GM13976 (cell line): ENCODE measurements at regions not wholly inside any gene's neighbourhood (a gene's known extent, or its start where the extent isn't known, plus 50 kb on each side); places are given as distances from the start of the nearest gene placed in this dataset.

Experiments
- DNase-seq: peaks from one replicate; pipeline ENCODE4 v3.0.0; 2012; ENCODE audit warnings: low spot score
- in situ Hi-C: fragments of 300-500 bp; cut with MboI; formaldehyde crosslinking; loops from one replicate; pipeline ENCODE4 v1.12.0; 2022; ENCODE audit warnings: low sequenced_read_pairs, mixed read lengths, inconsistent platforms; ENCODE audit not compliant: unreplicated experiment
- TF ChIP-seq, protein P1 (sequence below): IDR thresholded peaks from 2 replicates; pipeline ENCODE4 v1.5.1; 2012; ENCODE audit warnings: borderline replicate concordance, mild to moderate bottlenecking; ENCODE audit not compliant: insufficient read depth; ENCODE audit errors: extremely low read depth, missing control alignments, control extremely low read depth

DNA sequence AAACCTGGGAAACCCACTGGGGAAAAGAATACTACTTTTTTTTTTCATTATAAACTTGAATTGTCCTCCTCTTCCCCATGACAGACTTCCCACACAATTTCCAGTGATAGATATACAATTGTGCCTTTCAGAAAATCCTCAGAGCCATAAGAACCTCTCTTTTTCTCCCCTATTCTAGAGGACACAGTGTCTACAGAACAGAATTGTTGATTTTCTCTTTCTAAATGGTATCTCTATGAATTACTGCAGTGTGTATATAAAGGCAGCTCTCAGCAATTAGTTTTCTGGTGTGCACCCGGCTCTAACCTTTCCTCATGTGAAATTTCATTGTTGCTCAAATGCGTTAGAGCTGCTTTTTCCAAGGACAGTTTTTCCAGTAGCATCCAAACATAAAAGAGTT lies 430.1 kb downstream of the TUSC7 start:
- in situ Hi-C loops, result no loop called here
- DNase-seq, result no peak
- TF ChIP-seq, protein P1, sequence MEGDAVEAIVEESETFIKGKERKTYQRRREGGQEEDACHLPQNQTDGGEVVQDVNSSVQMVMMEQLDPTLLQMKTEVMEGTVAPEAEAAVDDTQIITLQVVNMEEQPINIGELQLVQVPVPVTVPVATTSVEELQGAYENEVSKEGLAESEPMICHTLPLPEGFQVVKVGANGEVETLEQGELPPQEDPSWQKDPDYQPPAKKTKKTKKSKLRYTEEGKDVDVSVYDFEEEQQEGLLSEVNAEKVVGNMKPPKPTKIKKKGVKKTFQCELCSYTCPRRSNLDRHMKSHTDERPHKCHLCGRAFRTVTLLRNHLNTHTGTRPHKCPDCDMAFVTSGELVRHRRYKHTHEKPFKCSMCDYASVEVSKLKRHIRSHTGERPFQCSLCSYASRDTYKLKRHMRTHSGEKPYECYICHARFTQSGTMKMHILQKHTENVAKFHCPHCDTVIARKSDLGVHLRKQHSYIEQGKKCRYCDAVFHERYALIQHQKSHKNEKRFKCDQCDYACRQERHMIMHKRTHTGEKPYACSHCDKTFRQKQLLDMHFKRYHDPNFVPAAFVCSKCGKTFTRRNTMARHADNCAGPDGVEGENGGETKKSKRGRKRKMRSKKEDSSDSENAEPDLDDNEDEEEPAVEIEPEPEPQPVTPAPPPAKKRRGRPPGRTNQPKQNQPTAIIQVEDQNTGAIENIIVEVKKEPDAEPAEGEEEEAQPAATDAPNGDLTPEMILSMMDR, result no peak

DNA sequence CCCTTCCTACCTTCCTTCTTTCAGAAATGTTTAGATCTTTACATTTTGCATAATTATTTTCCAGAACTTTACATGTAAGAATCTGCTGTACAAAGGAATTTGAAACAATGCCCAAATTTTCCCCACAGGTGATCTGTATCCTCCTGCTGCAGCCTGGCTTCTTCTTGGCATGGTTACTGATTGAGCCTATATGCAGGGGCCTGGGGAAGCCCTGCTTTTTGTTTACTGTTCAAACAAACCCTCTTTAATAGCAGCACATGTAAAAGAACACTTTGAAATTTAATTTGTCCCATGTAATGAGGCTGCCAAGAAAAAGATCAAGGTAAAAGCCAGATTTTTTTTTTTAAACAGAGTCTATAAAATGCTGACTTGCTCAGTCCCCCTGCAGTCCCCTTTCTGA lies 432.2 kb downstream of the TUSC7 start:
- DNase-seq, result no peak
- in situ Hi-C loops, result no loop called here
- TF ChIP-seq, protein P1, result no peak

DNA sequence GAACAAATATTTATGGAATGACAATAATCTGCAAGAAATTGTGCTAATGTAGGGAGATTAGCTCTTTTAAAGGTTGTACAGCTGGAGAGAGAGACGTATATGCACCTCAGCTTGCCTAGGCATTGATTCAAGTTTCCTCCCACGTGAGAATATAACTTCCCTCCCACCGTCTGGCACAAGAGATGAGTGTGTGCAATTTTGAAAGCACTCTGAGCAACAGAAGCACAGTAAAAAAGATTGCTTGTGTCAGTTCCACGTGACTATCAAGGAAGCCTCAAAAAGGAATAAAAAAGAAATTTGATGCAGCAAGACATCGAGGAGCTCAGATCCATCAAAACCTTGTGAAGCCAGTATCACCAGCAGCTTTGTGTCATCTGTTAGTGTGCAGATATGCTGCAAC lies 435.3 kb downstream of the TUSC7 start:
- in situ Hi-C loops, result no loop called here
- TF ChIP-seq, protein P1, result no peak

DNA sequence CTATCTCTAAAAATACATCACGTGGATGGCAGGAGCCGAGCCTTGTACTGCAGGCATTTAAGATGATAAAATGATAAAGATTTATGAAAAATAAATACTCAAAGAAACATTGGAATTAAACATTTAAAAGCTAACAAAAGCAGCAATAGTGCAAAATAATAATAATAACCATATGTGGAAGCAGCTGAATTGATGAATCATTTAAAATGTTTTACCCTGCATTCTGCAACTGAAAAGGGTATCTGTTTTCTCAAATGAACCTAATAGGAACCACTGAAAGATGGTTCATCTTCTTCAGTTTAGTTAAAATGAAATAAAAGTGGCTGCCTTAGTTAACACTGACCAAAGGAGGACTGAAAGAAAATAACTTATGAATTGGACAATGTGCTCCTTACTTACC lies 436.1 kb downstream of the TUSC7 start:
- no peak for DNase-seq
- TF ChIP-seq, protein P1, result no peak

More for the DNA sequence above, 435.3 kb downstream of the TUSC7 start:
- DNase-seq, result no peak

DNA sequence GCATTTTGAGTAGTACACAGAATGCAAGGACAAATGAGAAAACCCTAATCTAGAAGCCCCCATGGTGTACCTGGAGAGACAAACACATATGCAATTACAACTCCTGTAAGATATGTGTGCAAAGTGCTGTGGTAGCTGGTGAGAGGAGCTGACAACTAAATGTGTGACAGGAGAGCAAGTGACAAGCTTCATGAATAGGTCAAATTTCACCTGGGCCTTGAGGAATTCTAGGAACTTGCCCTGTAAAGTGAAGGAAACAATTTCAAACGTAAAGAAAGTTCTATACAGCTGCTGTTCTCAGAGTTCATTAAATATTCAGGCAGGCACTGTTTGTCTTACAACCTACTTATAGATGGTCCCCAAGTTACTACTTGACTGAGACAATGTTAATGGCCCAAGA lies 437.0 kb downstream of the TUSC7 start:
- DNase-seq, result no peak
- in situ Hi-C loops, result no loop called here
- TF ChIP-seq, protein P1, result no peak

More for the DNA sequence above, 436.1 kb downstream of the TUSC7 start:
- in situ Hi-C loops, result no loop called here

DNA sequence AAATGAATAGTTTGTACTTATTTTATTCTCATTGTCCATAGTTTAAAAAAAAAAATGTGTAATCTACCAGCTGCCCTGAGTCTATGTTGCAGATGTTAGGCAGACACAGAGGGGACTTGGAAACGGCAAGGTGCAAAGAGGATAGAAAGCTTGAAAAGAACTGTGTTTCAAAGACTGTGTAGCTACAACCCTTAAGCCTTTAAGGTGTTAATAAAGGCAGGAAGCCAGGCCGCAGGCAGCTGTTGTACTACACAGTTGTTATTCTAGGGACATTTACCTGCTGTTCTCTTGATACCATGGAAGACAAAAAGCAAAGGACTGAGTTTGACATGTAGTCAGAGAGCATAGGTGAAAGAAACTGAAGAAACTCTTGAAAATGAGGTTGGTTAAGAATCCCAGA lies 440.0 kb downstream of the TUSC7 start:
- TF ChIP-seq, protein P1, result no peak
- no peak for DNase-seq
- in situ Hi-C loops, result no loop called here

DNA sequence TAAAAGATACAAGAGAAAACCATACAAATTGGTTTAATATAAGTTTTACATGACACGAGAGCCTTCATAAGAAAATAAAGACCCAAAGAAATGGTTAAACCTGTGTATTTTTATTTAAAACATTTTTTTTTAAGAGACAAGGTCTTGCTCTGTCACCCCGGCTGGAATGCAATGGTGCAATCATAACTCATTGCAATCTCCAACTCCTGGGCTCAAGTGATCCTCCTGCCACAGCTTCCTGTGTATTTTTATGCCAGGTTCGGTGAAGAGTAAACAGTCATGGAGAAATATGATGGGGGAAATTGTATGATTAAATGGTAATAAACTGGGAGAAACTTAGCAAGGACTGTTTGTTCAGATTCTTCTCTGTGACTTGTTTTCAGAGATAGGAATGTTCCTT lies 441.0 kb downstream of the TUSC7 start:
- DNase-seq, result no peak
- TF ChIP-seq, protein P1, result no peak
- in situ Hi-C loops, result no loop called here
